Parathyroid adenoma (tissue), 2 donors: ENCODE measurements at regions not wholly inside any gene's neighbourhood (a gene's known extent, or its start where the extent isn't known, plus 50 kb on each side); places are given as distances from the start of the nearest gene placed in this dataset.
"Not testable (repeated sequence)": the region's sequence is repeated elsewhere in the genome, so short reads cannot be mapped to it uniquely, and the experiment has no call there.

Experiments
- H2AFZ ChIP-seq: fragments of 300-600 bp; sonication (generic); one replicate; pipeline ENCODE4 v1.7.0; 2017; ENCODE audit warnings: antibody characterized with exemption, mild to moderate bottlenecking
- H3K27ac ChIP-seq: fragments of 300-600 bp; sonication (generic); one replicate; pipeline ENCODE4 v1.7.0; 2017
- H3K27me3 ChIP-seq: fragments of 300-600 bp; sonication (generic); one replicate; pipeline ENCODE4 v1.7.0; 2017; ENCODE audit warnings: low read length; ENCODE audit not compliant: control insufficient read depth, insufficient read depth
- H3K36me3 ChIP-seq: fragments of 300-600 bp; sonication (generic); one replicate; pipeline ENCODE4 v1.7.0; 2017; ENCODE audit warnings: low read length; ENCODE audit not compliant: control insufficient read depth, insufficient read depth
- H3K4me1 ChIP-seq: fragments of 300-600 bp; sonication (generic); one replicate; pipeline ENCODE4 v1.7.0; 2017; ENCODE audit warnings: control low read depth
- H3K4me2 ChIP-seq: fragments of 300-600 bp; sonication (generic); one replicate; pipeline ENCODE4 v1.7.0; 2017; ENCODE audit warnings: low read length
- H3K4me3 ChIP-seq: fragments of 300-600 bp; sonication (generic); one replicate; pipeline ENCODE4 v1.7.0; 2017; ENCODE audit warnings: low read depth, low read length
- H3K79me2 ChIP-seq: fragments of 300-600 bp; sonication (generic); one replicate; pipeline ENCODE4 v1.7.0; 2017; ENCODE audit warnings: control low read depth
- H3K9ac ChIP-seq: fragments of 300-600 bp; sonication (generic); one replicate; pipeline ENCODE4 v1.7.0; 2017; ENCODE audit warnings: mild to moderate bottlenecking
- H3K9me3 ChIP-seq: fragments of 300-600 bp; sonication (generic); one replicate; pipeline ENCODE4 v1.7.0; 2017; ENCODE audit warnings: low read length; ENCODE audit not compliant: control insufficient read depth
- TF ChIP-seq, protein P1 (sequence below): fragments of 300-600 bp; sonication (generic); IDR thresholded peaks from one replicate; pipeline ENCODE4 v1.7.0; 2017; ENCODE audit warnings: antibody characterized with exemption, mild to moderate bottlenecking
- donor health status: primary hyperparathyroidism.

DNA sequence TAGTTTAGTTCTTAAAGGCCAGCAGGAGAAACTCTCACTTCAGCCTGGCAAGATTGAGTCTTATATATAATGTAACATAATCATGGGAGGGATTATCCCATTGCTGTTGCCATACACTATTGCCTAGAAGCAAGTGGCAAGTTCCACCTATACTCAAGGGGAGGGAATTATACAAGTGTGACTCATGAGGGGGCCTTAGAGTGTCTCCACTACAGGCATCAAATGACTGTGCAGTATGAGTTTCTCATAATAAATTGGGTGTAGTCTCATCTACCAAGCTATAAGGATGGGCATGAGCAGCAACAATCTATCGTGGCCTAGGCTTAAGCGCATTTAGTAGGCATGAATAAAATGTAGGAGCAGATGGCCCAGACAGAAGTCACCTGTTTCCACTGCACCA, 89.1 kb upstream of the C1GALT1C1 start:
- Histone ChIP-seq H3K79me2 (no peaks in the 10 kb centered on the region), H3K4me1 (no peaks in the 10 kb centered on the region), H3K27ac (no peak overlapping the region), H3K4me3 (no peak overlapping the region), H3K27me3 (no peaks in the 10 kb centered on the region), H2AFZ (no peak overlapping the region), H3K4me2 (no peak overlapping the region), H3K36me3 (no peaks in the 10 kb centered on the region), H3K9ac (no peak overlapping the region), H3K9me3 (no peaks in the 10 kb centered on the region)
- TF ChIP-seq, protein P1, sequence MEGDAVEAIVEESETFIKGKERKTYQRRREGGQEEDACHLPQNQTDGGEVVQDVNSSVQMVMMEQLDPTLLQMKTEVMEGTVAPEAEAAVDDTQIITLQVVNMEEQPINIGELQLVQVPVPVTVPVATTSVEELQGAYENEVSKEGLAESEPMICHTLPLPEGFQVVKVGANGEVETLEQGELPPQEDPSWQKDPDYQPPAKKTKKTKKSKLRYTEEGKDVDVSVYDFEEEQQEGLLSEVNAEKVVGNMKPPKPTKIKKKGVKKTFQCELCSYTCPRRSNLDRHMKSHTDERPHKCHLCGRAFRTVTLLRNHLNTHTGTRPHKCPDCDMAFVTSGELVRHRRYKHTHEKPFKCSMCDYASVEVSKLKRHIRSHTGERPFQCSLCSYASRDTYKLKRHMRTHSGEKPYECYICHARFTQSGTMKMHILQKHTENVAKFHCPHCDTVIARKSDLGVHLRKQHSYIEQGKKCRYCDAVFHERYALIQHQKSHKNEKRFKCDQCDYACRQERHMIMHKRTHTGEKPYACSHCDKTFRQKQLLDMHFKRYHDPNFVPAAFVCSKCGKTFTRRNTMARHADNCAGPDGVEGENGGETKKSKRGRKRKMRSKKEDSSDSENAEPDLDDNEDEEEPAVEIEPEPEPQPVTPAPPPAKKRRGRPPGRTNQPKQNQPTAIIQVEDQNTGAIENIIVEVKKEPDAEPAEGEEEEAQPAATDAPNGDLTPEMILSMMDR = no peak

DNA sequence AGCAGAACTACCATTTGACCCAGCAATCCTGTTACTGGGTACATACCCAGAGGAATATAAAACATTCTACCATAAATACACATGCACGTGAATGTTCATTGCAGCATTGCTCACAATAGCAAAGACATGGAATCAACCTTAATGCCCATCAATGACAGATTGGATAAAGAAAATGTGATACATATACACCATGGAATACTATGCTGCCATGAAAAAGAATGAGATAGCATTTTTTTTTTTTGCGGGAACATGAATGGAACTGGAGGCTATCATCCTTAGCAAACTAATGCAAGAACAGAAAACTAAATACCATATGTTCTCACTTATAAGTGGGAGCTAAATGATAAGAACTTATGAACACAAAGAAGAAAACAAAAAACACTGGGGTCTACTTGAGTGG, 72.5 kb upstream of the C1GALT1C1 start:
- H3K27ac ChIP-seq, H3K9me3 ChIP-seq, H2AFZ ChIP-seq, H3K4me2 ChIP-seq, H3K79me2 ChIP-seq, H3K36me3 ChIP-seq, H3K4me1 ChIP-seq, H3K9ac ChIP-seq, H3K27me3 ChIP-seq, H3K4me3 ChIP-seq: not testable (repeated sequence)

DNA sequence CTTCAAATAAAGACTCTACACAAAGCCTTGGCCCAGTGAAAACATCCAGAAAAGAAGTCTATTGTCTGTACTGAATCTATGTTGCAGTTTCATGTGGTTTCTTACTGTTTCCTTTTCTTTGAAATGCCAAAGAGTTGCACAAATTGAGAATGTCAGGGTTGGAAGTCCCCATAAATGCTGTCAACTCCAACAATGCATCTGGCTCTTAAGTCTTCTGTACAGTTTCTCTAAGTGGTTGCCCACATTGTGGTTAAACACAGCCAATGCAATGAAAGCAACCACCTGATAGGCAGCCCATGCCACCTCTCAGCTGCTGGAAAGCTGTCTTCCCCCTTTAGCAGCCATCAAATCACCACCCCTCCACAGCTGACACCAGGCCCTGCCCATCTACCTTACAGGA, 67.2 kb upstream of the C1GALT1C1 start:
- Histone ChIP-seq H3K4me1 (no peaks in the 10 kb centered on the region), H3K9ac (no peak overlapping the region), H2AFZ (no peak overlapping the region), H3K27ac (no peak overlapping the region), H3K27me3 (no peaks in the 10 kb centered on the region), H3K79me2 (no peaks in the 10 kb centered on the region), H3K9me3 (no peaks in the 10 kb centered on the region), H3K36me3 (no peaks in the 10 kb centered on the region), H3K4me2 (no peak overlapping the region), H3K4me3 (no peak overlapping the region)
- TF ChIP-seq, protein P1 = no peak

DNA sequence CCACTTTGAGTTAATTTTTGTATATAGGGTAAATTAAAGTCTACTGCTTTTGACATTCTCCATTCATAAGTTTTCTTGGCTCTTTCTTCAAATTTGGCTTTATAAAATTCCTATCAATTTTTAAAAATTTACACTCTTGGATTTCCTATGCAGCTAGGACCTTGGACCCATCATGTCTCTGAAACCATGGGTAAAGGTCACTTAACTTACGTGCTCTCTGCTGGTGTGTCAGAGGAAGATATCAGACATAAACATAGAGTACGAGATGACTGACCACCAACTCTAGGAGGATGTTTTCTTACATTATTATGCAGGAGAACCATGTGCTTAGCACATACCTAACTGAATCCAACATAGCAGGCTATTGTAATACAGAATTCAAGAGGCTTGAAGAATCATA, 62.5 kb upstream of the C1GALT1C1 start:
- Histone ChIP-seq H3K36me3 (no peaks in the 10 kb centered on the region), H3K27me3 (no peaks in the 10 kb centered on the region), H3K79me2 (no peaks in the 10 kb centered on the region), H3K4me2 (no peak overlapping the region), H3K9ac (no peak overlapping the region), H3K4me3 (no peak overlapping the region), H3K27ac (no peak overlapping the region), H2AFZ (no peak overlapping the region), H3K4me1 (no peaks in the 10 kb centered on the region), H3K9me3 (no peaks in the 10 kb centered on the region)
- TF ChIP-seq, protein P1 = no peak

DNA sequence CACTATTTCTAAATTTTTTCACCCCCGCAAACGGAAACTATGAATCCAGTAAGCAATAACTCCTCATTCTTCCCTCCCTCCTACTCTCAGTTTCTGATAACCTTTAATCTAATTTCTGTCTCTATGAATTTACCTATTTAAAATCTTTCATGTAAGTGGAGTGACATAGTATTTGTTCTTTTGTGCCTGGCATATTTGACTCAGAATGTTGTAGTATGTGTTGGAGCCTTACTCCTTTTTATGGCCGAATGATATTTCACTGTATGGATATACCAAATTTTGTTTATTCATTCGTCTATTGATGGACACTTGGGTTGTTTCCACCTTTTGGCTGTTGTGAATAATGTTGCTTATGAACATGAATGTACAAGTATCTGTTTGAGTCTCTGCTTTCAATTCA, 61.1 kb upstream of the C1GALT1C1 start:
- Histone ChIP-seq H2AFZ (no peak overlapping the region), H3K9me3 (no peaks in the 10 kb centered on the region), H3K9ac (no peak overlapping the region), H3K36me3 (no peaks in the 10 kb centered on the region), H3K4me2 (no peak overlapping the region), H3K27ac (no peak overlapping the region), H3K4me1 (no peaks in the 10 kb centered on the region), H3K27me3 (no peaks in the 10 kb centered on the region), H3K4me3 (no peak overlapping the region), H3K79me2 (no peaks in the 10 kb centered on the region)
- TF ChIP-seq, protein P1 = no peak
